IMR-90 (cell line): ENCODE measurements at regions not wholly inside any gene's neighbourhood (a gene's known extent, or its start where the extent isn't known, plus 50 kb on each side); places are given as distances from the start of the nearest gene placed in this dataset.

Experiments
- ATAC-seq: fragments of 200-7000 bp; cut with Tn5 transposase; 2 replicates; pipeline ENCODE4 v1.9.1; 2020; ENCODE audit warnings: low read depth, mild to moderate bottlenecking, moderate library complexity
- BruUV-seq: library from RNA; stranded (reverse); fragments of 400-500 nt; replicated peaks from 2 replicates; lab custom pipeline; 2021; lab: Mats Ljungman, UMichigan
- CTCF ChIA-PET: fragments of 300-600 bp; formaldehyde crosslinking; extraction: SDS; loops from one replicate; lab custom pipeline; 2021; ENCODE audit warnings: antibody characterized with exemption; lab: Yijun Ruan, JAX
- POLR2A ChIA-PET: fragments of 300-600 bp; sonication (Branson Sonifier 250); formaldehyde crosslinking; loops from one replicate; lab custom pipeline; 2022; ENCODE audit warnings: antibody characterized with exemption; ENCODE audit not compliant: unreplicated experiment; lab: Charles Lee
- DNase-seq: peaks from one replicate; pipeline ENCODE4 v3.0.0; 2013
- H2AFZ ChIP-seq: replicated peaks from 2 replicates; pipeline ENCODE3; 2013; ENCODE audit warnings: low read length, mild to moderate bottlenecking; ENCODE audit not compliant: poor library complexity
- H2AK5ac ChIP-seq: 2 replicates; pipeline ENCODE4 v1.6.1; 2013; ENCODE audit warnings: low read depth, low read length, inconsistent platforms
- H2AK9ac ChIP-seq: replicated peaks from 2 replicates; pipeline ENCODE3; 2013; ENCODE audit warnings: mild to moderate bottlenecking, low read depth, low read length, moderate library complexity; ENCODE audit not compliant: poor library complexity
- H2BK120ac ChIP-seq: 2 replicates; pipeline ENCODE4 v1.6.1; 2013; ENCODE audit warnings: low read depth, low read length, inconsistent platforms
- H2BK15ac ChIP-seq: 3 replicates; pipeline ENCODE4 v1.6.1; 2013; ENCODE audit warnings: low read depth, low read length, inconsistent platforms
- H2BK20ac ChIP-seq: 2 replicates; pipeline ENCODE4 v1.6.1; 2013; ENCODE audit warnings: low read depth, mild to moderate bottlenecking, inconsistent platforms, low read length, moderate library complexity
- H2BK5ac ChIP-seq: 2 replicates; pipeline ENCODE4 v1.6.1; 2013; ENCODE audit warnings: mild to moderate bottlenecking, low read depth, low read length, inconsistent platforms; ENCODE audit not compliant: poor library complexity, severe bottlenecking
- H3K14ac ChIP-seq: replicated peaks from 2 replicates; pipeline ENCODE4 v1.6.1; 2013; ENCODE audit warnings: low read depth, low read length, inconsistent platforms
- H3K18ac ChIP-seq: 2 replicates; pipeline ENCODE4 v1.6.1; 2013; ENCODE audit warnings: low read depth, low read length, control low read depth
- H3K23ac ChIP-seq: 2 replicates; pipeline ENCODE4 v1.6.1; 2013; ENCODE audit warnings: low read depth, low read length, inconsistent platforms
- H3K27ac ChIP-seq: 2 replicates; pipeline ENCODE4 v1.5.1; 2013; ENCODE audit warnings: mild to moderate bottlenecking, control low read depth, low read length; ENCODE audit not compliant: insufficient read depth
- H3K27me3 ChIP-seq: 2 replicates; pipeline ENCODE4 v1.6.1; 2013; ENCODE audit warnings: low read length; ENCODE audit not compliant: control insufficient read depth, insufficient read depth
- H3K36me3 ChIP-seq: 2 replicates; pipeline ENCODE4 v1.6.1; 2013; ENCODE audit warnings: low read length, mixed read lengths; ENCODE audit not compliant: control insufficient read depth, insufficient read depth
- H3K4ac ChIP-seq: 2 replicates; pipeline ENCODE4 v1.6.1; 2013; ENCODE audit warnings: low read depth, low read length, inconsistent platforms
- H3K4me1 ChIP-seq: 2 replicates; pipeline ENCODE4 v1.6.1; 2013; ENCODE audit warnings: low read length, mixed read lengths; ENCODE audit not compliant: control insufficient read depth, insufficient read depth
- H3K4me2 ChIP-seq: 2 replicates; pipeline ENCODE4 v1.6.1; 2013; ENCODE audit warnings: low read depth, mild to moderate bottlenecking, control low read depth, low read length, moderate library complexity
- H3K4me3 ChIP-seq: 2 replicates; pipeline ENCODE4 v1.5.1; 2013; ENCODE audit warnings: low read depth, mild to moderate bottlenecking, control low read depth, low read length, moderate library complexity; ENCODE audit not compliant: insufficient read depth
- H3K56ac ChIP-seq: 2 replicates; pipeline ENCODE4 v1.6.1; 2013; ENCODE audit warnings: low read length, inconsistent platforms; ENCODE audit not compliant: insufficient read depth; ENCODE audit errors: extremely low read depth
- H3K79me1 ChIP-seq, 2 experiments: 2 replicates each; pipeline ENCODE4 v1.6.1; 2013; ENCODE audit warnings: low read length in 2 of 2, inconsistent platforms in 1 of 2, low read depth in 1 of 2
- H3K9ac ChIP-seq: 2 replicates; pipeline ENCODE4 v1.6.1; 2013; ENCODE audit warnings: low read depth, low read length, control low read depth
- H3K9me1 ChIP-seq: 2 replicates; pipeline ENCODE4 v1.6.1; 2013; ENCODE audit warnings: low read length, inconsistent platforms; ENCODE audit not compliant: insufficient read depth
- H3K9me3 ChIP-seq: 2 replicates; pipeline ENCODE4 v1.6.1; 2013; ENCODE audit warnings: low read length; ENCODE audit not compliant: control insufficient read depth, insufficient read depth
- H4K20me1 ChIP-seq: 2 replicates; pipeline ENCODE4 v1.6.1; 2013; ENCODE audit warnings: low read length, inconsistent platforms; ENCODE audit not compliant: insufficient read depth
- H4K5ac ChIP-seq: 2 replicates; pipeline ENCODE4 v1.6.1; 2013; ENCODE audit warnings: mild to moderate bottlenecking, low read depth, low read length, control low read depth
- H4K8ac ChIP-seq, 2 experiments: 2 replicates each; pipeline ENCODE4 v1.6.1; 2013; ENCODE audit warnings: low read depth in 2 of 2, low read length in 2 of 2, control low read depth in 1 of 2, inconsistent platforms in 1 of 2
- H4K91ac ChIP-seq: 2 replicates; pipeline ENCODE4 v1.6.1; 2013; ENCODE audit warnings: low read depth, low read length, inconsistent platforms; ENCODE audit not compliant: insufficient read depth
- BHLHE40 ChIP-seq: fragments of 150-350 bp; IDR thresholded peaks from 2 replicates; pipeline ENCODE4 v1.6.1; 2016; ENCODE audit warnings: mild to moderate bottlenecking, low read depth, low read length
- CEBPB ChIP-seq: IDR thresholded peaks from 2 replicates; pipeline ENCODE4 v1.6.1; 2012; ENCODE audit warnings: low read depth, low read length, improper control_type of control experiment
- MXI1 ChIP-seq: IDR thresholded peaks from 2 replicates; pipeline ENCODE4 v1.6.1; 2012; ENCODE audit warnings: low read depth, mild to moderate bottlenecking, low read length, moderate library complexity, borderline replicate concordance
- RFX5 ChIP-seq: IDR thresholded peaks from 2 replicates; pipeline ENCODE4 v1.8.0; 2012; ENCODE audit warnings: low read depth, mild to moderate bottlenecking, low read length, moderate library complexity
- WGBS, 2 experiments: methylation state at CpG; one replicate each; pipeline versions ENCODE4 v1.1.5 to v1.1.7; 2013; ENCODE audit warnings: missing lambda C conversion rate in 2 of 2; ENCODE audit not compliant: insufficient read length in 1 of 2; ENCODE audit errors: extremely low coverage in 2 of 2; 5-methylcytosine and 5-hydroxymethylcytosine counted together
- dilution Hi-C: fragments of 300-500 bp; cut with HindIII; formaldehyde crosslinking; loops from one replicate; pipeline ENCODE4 v1.14.3; 2018; ENCODE audit warnings: low sequenced_read_pairs; ENCODE audit not compliant: unreplicated experiment
- in situ Hi-C: fragments of 300-500 bp; cut with MboI; formaldehyde crosslinking; loops from 3 replicates; pipeline ENCODE4 v1.14.3; 2019; ENCODE audit warnings: low sequenced_read_pairs, inconsistent platforms, mixed read lengths
- intact Hi-C: fragments of 100-400 bp; cut with micrococcal nuclease; formaldehyde crosslinking; loops from 2 replicates; pipeline ENCODE4 v1.10.0; 2022

DNA sequence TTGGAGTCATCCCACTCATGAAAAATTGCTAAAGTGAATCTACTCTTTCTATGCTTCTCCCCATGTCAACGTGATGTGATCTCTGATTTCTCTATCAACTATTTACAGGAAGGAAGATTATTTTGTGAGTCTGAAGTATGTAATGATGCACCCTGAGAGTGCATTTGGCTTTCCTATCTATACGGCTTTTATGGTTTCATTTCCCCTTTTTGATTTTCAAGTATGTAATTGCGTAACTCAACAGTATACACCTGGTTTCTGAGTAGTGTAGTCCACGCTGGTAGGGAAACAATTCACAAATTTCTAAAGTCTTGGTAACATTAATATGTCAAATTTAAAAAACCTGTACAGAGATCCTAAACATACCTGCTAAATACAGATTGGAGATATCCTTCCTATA, 194.7 kb upstream of the SEMA3A start:
- no peaks in the 10 kb centered on the region for H3K36me3 ChIP-seq
- WGBS, 2 experiments: no CpG with 5 or more reads among the region's 4 CpGs
- TF ChIP-seq CEBPB (peak; percentile 67), MXI1 (no peak), BHLHE40 (no peak), RFX5 (no peak)

More for the DNA sequence above, 194.7 kb upstream of the SEMA3A start:
- H2BK20ac ChIP-seq: no peak overlapping the region
- H3K79me1 ChIP-seq: no peaks in the 10 kb centered on the region
- intact Hi-C loops (no loop called here), dilution Hi-C loops (no loop called here), in situ Hi-C loops (no loop called here)
- H3K9me3 ChIP-seq: no peaks in the 10 kb centered on the region
- no peaks in the 10 kb centered on the region for H4K20me1 ChIP-seq
- no peak overlapping the region for H2AK5ac ChIP-seq
- no peak overlapping the region for H4K8ac ChIP-seq
- no peak overlapping the region for H3K23ac ChIP-seq
- H3K9me1 ChIP-seq: no peaks in the 10 kb centered on the region
- no peak overlapping the region for H2BK15ac ChIP-seq
- H2AFZ ChIP-seq: no peak overlapping the region
- DNase-seq (no peak), ATAC-seq (no peak)
- no peaks in the 10 kb centered on the region for H3K27me3 ChIP-seq
- no peak overlapping the region for H2BK120ac ChIP-seq
- H3K4me2 ChIP-seq: no peak overlapping the region
- H2AK9ac ChIP-seq: no peak overlapping the region
- H3K9ac ChIP-seq: no peak overlapping the region
- H3K27ac ChIP-seq: no peak overlapping the region
- no peak overlapping the region for H3K4me3 ChIP-seq
- H4K5ac ChIP-seq: no peak overlapping the region
- CTCF ChIA-PET: no interaction called here
- no peak overlapping the region for H3K4ac ChIP-seq
- no peak overlapping the region for H2BK5ac ChIP-seq
- BruUV-seq: no TSS peak
- H3K18ac ChIP-seq: no peak overlapping the region; the same call in 1 of the 2 replicates
- POLR2A ChIA-PET: no interaction called here
- H3K56ac ChIP-seq: no peak overlapping the region
- no peak overlapping the region for H4K91ac ChIP-seq
- H3K14ac ChIP-seq: no peak overlapping the region
- H3K4me1 ChIP-seq: no peaks in the 10 kb centered on the region; the same call in 1 of the 2 replicates
